ENCODE measurements at regions not wholly inside any gene's neighbourhood (a gene's known extent, or its start where the extent isn't known, plus 50 kb on each side); places are given as distances from the start of the nearest gene placed in this dataset.
A peak's percentile ranks its signal among the peaks of the same experiment; 100 is the strongest.

GRCh38 chr1:222940095-222940494, 125.3 kb downstream of the DISP1 start:
- WGBS (ENCODE audit: missing lambda C conversion rate) = 80% methylated on average over 5 of the region's 5 CpGs
- ChIA-PET CTCF (interaction anchor here (0.6 kb wide), 3 partner anchors 153 to 898 kb away, joined by 3 to 4 read pairs (median 3); no protein-coding TSS in a partner anchor), POLR2A (no interaction called here)
- Histone ChIP-seq H3K4me1 (no peaks in the 10 kb centered on the region; the same call in 2 of the 3 replicates), H3K9me3 (no peaks in the 10 kb centered on the region), H3K4me3 (no peak overlapping the region), H3K4me2 (no peak overlapping the region), H3K27ac (no peak overlapping the region)
- no peak for FAIRE-seq
- DNase-seq (ENCODE audit: low read depth in 1 of 2, low spot score in 1 of 2) = no peak
- ATAC-seq = no peak
- TF ChIP-seq, protein P1, sequence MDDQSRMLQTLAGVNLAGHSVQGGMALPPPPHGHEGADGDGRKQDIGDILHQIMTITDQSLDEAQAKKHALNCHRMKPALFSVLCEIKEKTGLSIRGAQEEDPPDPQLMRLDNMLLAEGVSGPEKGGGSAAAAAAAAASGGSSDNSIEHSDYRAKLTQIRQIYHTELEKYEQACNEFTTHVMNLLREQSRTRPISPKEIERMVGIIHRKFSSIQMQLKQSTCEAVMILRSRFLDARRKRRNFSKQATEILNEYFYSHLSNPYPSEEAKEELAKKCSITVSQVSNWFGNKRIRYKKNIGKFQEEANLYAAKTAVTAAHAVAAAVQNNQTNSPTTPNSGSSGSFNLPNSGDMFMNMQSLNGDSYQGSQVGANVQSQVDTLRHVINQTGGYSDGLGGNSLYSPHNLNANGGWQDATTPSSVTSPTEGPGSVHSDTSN (IDR thresholded peaks at IDR 0.05) = no peak
- no peak for TF ChIP-seq RARB (CRISPR knock-in tag; IDR thresholded peaks at IDR 0.05)
- TF ChIP-seq FOXS1 (CRISPR knock-in tag; IDR thresholded peaks at IDR 0.05) = no peak
- TF ChIP-seq EP300 (IDR thresholded peaks at IDR 0.05) = no peak
- TF ChIP-seq TP53 (CRISPR knock-in tag; IDR thresholded peaks at IDR 0.05) = no peak
- TF ChIP-seq TFCP2L1 (CRISPR knock-in tag; IDR thresholded peaks at IDR 0.05) = no peak
- no peak for TF ChIP-seq HEYL (CRISPR knock-in tag; IDR thresholded peaks at IDR 0.05)
- TF ChIP-seq GATA3 (IDR thresholded peaks at IDR 0.05; ENCODE audit: borderline replicate concordance) = no peak
- no peak for TF ChIP-seq PHF8 (IDR thresholded peaks at IDR 0.05; ENCODE audit: borderline replicate concordance, low read depth)
- TF ChIP-seq EHF (CRISPR knock-in tag; IDR thresholded peaks at IDR 0.05) = no peak
- no peak for TF ChIP-seq FOSL2 (IDR thresholded peaks at IDR 0.05)
- no peak for TF ChIP-seq FOSL2 (CRISPR knock-in tag; IDR thresholded peaks at IDR 0.05)
- TF ChIP-seq, protein P2, sequence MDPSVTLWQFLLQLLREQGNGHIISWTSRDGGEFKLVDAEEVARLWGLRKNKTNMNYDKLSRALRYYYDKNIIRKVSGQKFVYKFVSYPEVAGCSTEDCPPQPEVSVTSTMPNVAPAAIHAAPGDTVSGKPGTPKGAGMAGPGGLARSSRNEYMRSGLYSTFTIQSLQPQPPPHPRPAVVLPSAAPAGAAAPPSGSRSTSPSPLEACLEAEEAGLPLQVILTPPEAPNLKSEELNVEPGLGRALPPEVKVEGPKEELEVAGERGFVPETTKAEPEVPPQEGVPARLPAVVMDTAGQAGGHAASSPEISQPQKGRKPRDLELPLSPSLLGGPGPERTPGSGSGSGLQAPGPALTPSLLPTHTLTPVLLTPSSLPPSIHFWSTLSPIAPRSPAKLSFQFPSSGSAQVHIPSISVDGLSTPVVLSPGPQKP (IDR thresholded peaks at IDR 0.05; ENCODE audit: low read depth, low read length) = no peak
- no peak for TF ChIP-seq ATOH8 (CRISPR knock-in tag; IDR thresholded peaks at IDR 0.05; ENCODE audit: low read depth)
- TF ChIP-seq, protein P3, sequence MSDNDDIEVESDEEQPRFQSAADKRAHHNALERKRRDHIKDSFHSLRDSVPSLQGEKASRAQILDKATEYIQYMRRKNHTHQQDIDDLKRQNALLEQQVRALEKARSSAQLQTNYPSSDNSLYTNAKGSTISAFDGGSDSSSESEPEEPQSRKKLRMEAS (IDR thresholded peaks at IDR 0.05) = no peak
- TF ChIP-seq, protein P4, sequence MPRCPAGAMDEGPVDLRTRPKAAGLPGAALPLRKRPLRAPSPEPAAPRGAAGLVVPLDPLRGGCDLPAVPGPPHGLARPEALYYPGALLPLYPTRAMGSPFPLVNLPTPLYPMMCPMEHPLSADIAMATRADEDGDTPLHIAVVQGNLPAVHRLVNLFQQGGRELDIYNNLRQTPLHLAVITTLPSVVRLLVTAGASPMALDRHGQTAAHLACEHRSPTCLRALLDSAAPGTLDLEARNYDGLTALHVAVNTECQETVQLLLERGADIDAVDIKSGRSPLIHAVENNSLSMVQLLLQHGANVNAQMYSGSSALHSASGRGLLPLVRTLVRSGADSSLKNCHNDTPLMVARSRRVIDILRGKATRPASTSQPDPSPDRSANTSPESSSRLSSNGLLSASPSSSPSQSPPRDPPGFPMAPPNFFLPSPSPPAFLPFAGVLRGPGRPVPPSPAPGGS (IDR thresholded peaks at IDR 0.05) = no peak
- TF ChIP-seq MAFK (IDR thresholded peaks at IDR 0.05; ENCODE audit: partially characterized antibody) = no peak
- TF ChIP-seq RNF2 (IDR thresholded peaks at IDR 0.05; ENCODE audit: borderline replicate concordance, low read depth) = no peak
- no peak for TF ChIP-seq HES2 (IDR thresholded peaks at IDR 0.05)

DNA sequence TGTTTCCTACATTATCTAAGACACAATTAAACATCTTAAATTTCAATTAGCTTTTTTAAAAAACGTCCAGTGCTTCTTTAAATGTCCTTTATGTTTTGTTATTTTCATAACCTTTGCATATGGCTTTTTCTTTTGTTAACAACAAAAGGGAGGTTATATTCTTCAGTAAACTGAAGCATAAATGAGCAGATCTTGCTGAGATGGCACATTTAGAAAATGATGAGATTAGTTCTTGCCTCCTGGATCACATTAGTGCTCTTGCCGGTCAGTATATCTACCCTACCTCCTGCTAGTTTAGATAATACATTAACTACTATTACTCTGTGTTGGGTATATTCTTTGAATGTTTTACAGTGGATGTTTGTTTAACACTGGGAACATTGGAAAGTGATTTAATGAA, 126.1 kb downstream of the DISP1 start:
- ATAC-seq = no peak
- FAIRE-seq = no peak
- 48% methylated on average over 2 of the region's 2 CpGs for WGBS (ENCODE audit: missing lambda C conversion rate)
- ChIA-PET POLR2A (no interaction called here), CTCF (interaction anchor here (0.6 kb wide), 1 partner anchor 610 kb away, joined by 3 read pairs; no protein-coding TSS in a partner anchor)
- H3K4me1 ChIP-seq = no peaks in the 10 kb centered on the region; the same call in 2 of the 3 replicates
- no peak overlapping the region for H3K4me2 ChIP-seq
- H3K9me3 ChIP-seq = no peaks in the 10 kb centered on the region
- no peak overlapping the region for H3K4me3 ChIP-seq
- DNase-seq (ENCODE audit: low read depth in 1 of 2, low spot score in 1 of 2) = no peak
- no peak for TF ChIP-seq HOXB5 (CRISPR knock-in tag; IDR thresholded peaks at IDR 0.05)
- no peak for TF ChIP-seq POLR2A (IDR thresholded peaks at IDR 0.05; ENCODE audit: low read length)
- TF ChIP-seq, protein P4 (IDR thresholded peaks at IDR 0.05) = no peak
- TF ChIP-seq KDM5A (IDR thresholded peaks at IDR 0.05) = no peak
- no peak for TF ChIP-seq NPAS2 (CRISPR knock-in tag; IDR thresholded peaks at IDR 0.05; ENCODE audit: borderline replicate concordance)
- no peak for TF ChIP-seq RAD21 (conservative IDR thresholded peaks at IDR 0.05 in 1 of 2, IDR thresholded peaks at IDR 0.05 in 1 of 2)
- TF ChIP-seq MAFK (IDR thresholded peaks at IDR 0.05; ENCODE audit: partially characterized antibody) = peak; percentile 88
- H3K27ac ChIP-seq = no peak overlapping the region
